ENCODE measurements at regions not wholly inside any gene's neighbourhood (a gene's known extent, or its start where the extent isn't known, plus 50 kb on each side); places are given as distances from the start of the nearest gene placed in this dataset.

DNA sequence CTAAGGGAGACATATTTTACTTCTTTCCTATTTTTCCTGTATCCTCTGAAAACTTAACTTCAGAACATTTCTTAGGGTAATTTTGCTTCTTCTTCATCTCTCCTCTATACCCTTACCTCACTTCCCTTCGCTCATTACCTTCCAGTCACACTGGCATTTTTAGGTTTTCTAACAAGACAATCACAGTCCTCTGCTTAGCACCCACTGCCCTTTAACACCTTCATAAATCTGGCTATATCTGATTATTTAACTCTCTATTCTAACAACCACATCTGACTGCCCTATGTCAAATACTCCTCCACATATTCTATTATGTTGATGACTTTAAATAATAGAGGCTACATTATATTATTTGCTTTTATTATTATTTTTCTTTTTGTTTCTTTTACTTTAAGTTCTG lies 1058.0 kb upstream of the CNTN5 start:
- no TSS peak for BruUV-seq (replicated peaks)
- no peaks in the 10 kb centered on the region for H3K9me1 ChIP-seq (ENCODE audit: control insufficient read depth, insufficient read depth, low read length)
- H3K9ac ChIP-seq (ENCODE audit: insufficient read depth in 1 of 2, low read depth in 2 of 2, low read length in 2 of 2), result no peak overlapping the region
- peak overlapping the region; percentile 98 for H3K27ac ChIP-seq (ENCODE audit: extremely low read depth, low read depth, low read length)
- FAIRE-seq, result no peak
- H3K9me3 ChIP-seq (replicated peaks; ENCODE audit: control insufficient read depth, insufficient read depth, low read depth, low read length), result peaks cover 35% of the 10 kb centered on the region
- intact Hi-C loops (cut with micrococcal nuclease) (loop anchor here (1.0 to 10.0 kb wide), 2 partner anchors 34 to 1052 kb away; no protein-coding TSS in a partner anchor), in situ Hi-C loops (cut with MboI) (no loop called here)
- no peak for DNase-seq (ENCODE audit: extremely low read depth in 1 of 4, low spot score in 3 of 4)
- H3K36me3 ChIP-seq (ENCODE audit: control insufficient read depth, insufficient read depth, low read length), result peaks cover 18% of the 10 kb centered on the region
- H3K4me2 ChIP-seq (ENCODE audit: insufficient read depth, low read length), result no peak overlapping the region
- no peaks in the 10 kb centered on the region for H3K27me3 ChIP-seq (ENCODE audit: control insufficient read depth in 2 of 2, insufficient read depth in 2 of 2, low read length in 2 of 2)
- POLR2A ChIA-PET, result no interaction called here
- H3K4me1 ChIP-seq (replicated peaks in 1 of 2; ENCODE audit: control insufficient read depth in 2 of 2, insufficient read depth in 2 of 2, low read length in 2 of 2), result peaks cover 10 to 38% of the 10 kb centered on the region in 2 experiments; a peak in 3 of 5 replicates
- TF ChIP-seq NR2C1 (IDR thresholded peaks at IDR 0.05), result 0 out of 2 replicates have a peak, but pooled peaks have one; percentile 22
- TF ChIP-seq NR2C1 (tag; IDR thresholded peaks at IDR 0.05), result no peak
- TF ChIP-seq ZNF644 (tag; IDR thresholded peaks at IDR 0.05; ENCODE audit: low read depth), result no peak
- TF ChIP-seq FOS (IDR thresholded peaks at IDR 0.05; ENCODE audit: extremely low read depth, insufficient read length), result no peak
- peak; percentile 56 to 69; a peak in 3 of 4 replicates for TF ChIP-seq KDM1A (IDR thresholded peaks at IDR 0.05)
- TF ChIP-seq MAFG (tag; conservative IDR thresholded peaks at IDR 0.05), result no peak
- TF ChIP-seq NCOR1 (IDR thresholded peaks at IDR 0.05), result peak; percentile 25; the same call in 1 of the 2 replicates
- TF ChIP-seq RFX1 (IDR thresholded peaks at IDR 0.05), result 0 out of 2 replicates have a peak, but pooled peaks have one; percentile 6
- H3K4me3 ChIP-seq, result no peak overlapping the region
- no peaks in the 10 kb centered on the region for H4K20me1 ChIP-seq (replicated peaks; ENCODE audit: control insufficient read depth, insufficient read depth, low read length)
- CTCF ChIA-PET (ENCODE audit: low intra/inter-chr PET ratio), result no interaction called here
- no peak for ATAC-seq
- peak overlapping the region; percentile 88 for H2AFZ ChIP-seq (ENCODE audit: low read depth, low read length)
- 0% methylated on average over 1 of the region's 1 CpG for WGBS (ENCODE audit: insufficient coverage, low coverage, missing lambda C conversion rate)
- H3K79me2 ChIP-seq (ENCODE audit: control insufficient read depth, insufficient read depth, low read length), result no peaks in the 10 kb centered on the region

All from K562 (cell line).